D721Med (cell line): ENCODE measurements at regions not wholly inside any gene's neighbourhood (a gene's known extent, or its start where the extent isn't known, plus 50 kb on each side); places are given as distances from the start of the nearest gene placed in this dataset.

ENCODE experiments used
- DNase-seq: peaks from one replicate; pipeline ENCODE4 v3.0.0; 2011; ENCODE audit warnings: low spot score; ENCODE audit not compliant: insufficient read length
- FAIRE-seq: peaks from 2 replicates; lab custom pipeline; 2011; peaks lifted over from hg19 to GRCh38; lab: Jason Lieb, UNC
- CTCF ChIP-seq: IDR thresholded peaks from 2 replicates; pipeline ENCODE4 v1.5.1; 2012; ENCODE audit warnings: mild to moderate bottlenecking, control low read depth; ENCODE audit not compliant: insufficient read depth; ENCODE audit errors: missing control alignments

- TF ChIP-seq CTCF = no peak
- DNase-seq (no peak), FAIRE-seq (no peak)
Measured at GRCh38 chr3:13162549-13163320, 89.5 kb upstream of the IQSEC1 start.

- DNase-seq (no peak), FAIRE-seq (no peak)
- no peak for TF ChIP-seq CTCF
Measured at GRCh38 chr3:13161771-13162535, 88.7 kb upstream of the IQSEC1 start.

- no peak for DNase-seq
- no peak for FAIRE-seq
- no peak for TF ChIP-seq CTCF
Measured at GRCh38 chr3:13161021-13161759, 88.0 kb upstream of the IQSEC1 start.

GRCh38 chr3:13160619-13161018 lies 87.4 kb upstream of the IQSEC1 start:
- no peak for DNase-seq
- no peak for TF ChIP-seq CTCF
- no peak for FAIRE-seq

- no peak for DNase-seq
- no peak for TF ChIP-seq CTCF
- FAIRE-seq = no peak
Measured at GRCh38 chr3:13159890-13160289, 86.7 kb upstream of the IQSEC1 start.

- FAIRE-seq (no peak), DNase-seq (no peak)
- no peak for TF ChIP-seq CTCF
Measured at GRCh38 chr3:13158871-13159270, 85.6 kb upstream of the IQSEC1 start.
